GM12873 (cell line): ENCODE measurements at regions not wholly inside any gene's neighbourhood (a gene's known extent, or its start where the extent isn't known, plus 50 kb on each side); places are given as distances from the start of the nearest gene placed in this dataset.

Source experiments
- CTCF ChIP-seq: IDR thresholded peaks from 2 replicates; pipeline ENCODE4 v1.5.1; 2012; ENCODE audit warnings: low read depth, mild to moderate bottlenecking, moderate library complexity, low read length, control low read depth; ENCODE audit not compliant: insufficient read depth; ENCODE audit errors: missing control alignments

- TF ChIP-seq CTCF, result no peak
Measured at GRCh38 chr14:44053422-44053821, 453.7 kb downstream of the FSCB start.

- no peak for TF ChIP-seq CTCF
Measured at GRCh38 chr14:44041700-44042099, 465.4 kb downstream of the FSCB start.

GRCh38 chr14:44040561-44040960 is 466.5 kb downstream of the FSCB start:
- TF ChIP-seq CTCF, result no peak

- no peak for TF ChIP-seq CTCF
Measured at GRCh38 chr14:44036248-44036647, 470.8 kb downstream of the FSCB start.

- no peak for TF ChIP-seq CTCF
Measured at GRCh38 chr14:44035707-44036106, 471.4 kb downstream of the FSCB start.

GRCh38 chr14:44030831-44031383 is 476.2 kb downstream of the FSCB start:
- TF ChIP-seq CTCF, result no peak

- TF ChIP-seq CTCF, result no peak
Measured at GRCh38 chr14:44029933-44030332, 477.1 kb downstream of the FSCB start.
